HG03108 (cell line): ENCODE measurements at regions not wholly inside any gene's neighbourhood (a gene's known extent, or its start where the extent isn't known, plus 50 kb on each side); places are given as distances from the start of the nearest gene placed in this dataset.
A peak's percentile ranks its signal among the peaks of the same experiment; 100 is the strongest.
"Not testable (repeated sequence)": the region's sequence is repeated elsewhere in the genome, so short reads cannot be mapped to it uniquely, and the experiment has no call there.

ENCODE experiments used
- ATAC-seq: cut with Tn5 transposase; IDR thresholded peaks from one replicate; pipeline ENCODE4 v1.9.1; 2021; ENCODE audit warnings: moderate library complexity; ENCODE audit not compliant: unreplicated experiment

DNA sequence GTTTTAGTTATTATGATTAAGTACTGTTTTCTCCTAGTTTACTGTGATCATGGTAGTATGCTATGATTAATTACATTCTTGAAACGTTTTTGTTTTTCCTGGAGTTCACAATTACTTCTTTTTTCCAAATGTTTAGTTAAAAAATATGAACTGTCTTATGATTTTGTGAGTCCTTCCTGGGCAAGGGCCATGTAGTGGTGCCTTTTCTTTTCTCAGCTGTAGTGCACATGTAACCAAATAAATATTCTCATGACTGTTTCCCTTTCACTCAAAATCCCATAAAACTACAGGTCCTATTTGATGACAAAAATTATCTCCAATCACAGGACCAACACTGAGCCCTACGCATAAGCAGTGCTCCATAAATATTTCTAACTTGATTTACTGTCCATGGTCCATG lies 118.9 kb upstream of the EGR2 start:
- ATAC-seq: no peak

DNA sequence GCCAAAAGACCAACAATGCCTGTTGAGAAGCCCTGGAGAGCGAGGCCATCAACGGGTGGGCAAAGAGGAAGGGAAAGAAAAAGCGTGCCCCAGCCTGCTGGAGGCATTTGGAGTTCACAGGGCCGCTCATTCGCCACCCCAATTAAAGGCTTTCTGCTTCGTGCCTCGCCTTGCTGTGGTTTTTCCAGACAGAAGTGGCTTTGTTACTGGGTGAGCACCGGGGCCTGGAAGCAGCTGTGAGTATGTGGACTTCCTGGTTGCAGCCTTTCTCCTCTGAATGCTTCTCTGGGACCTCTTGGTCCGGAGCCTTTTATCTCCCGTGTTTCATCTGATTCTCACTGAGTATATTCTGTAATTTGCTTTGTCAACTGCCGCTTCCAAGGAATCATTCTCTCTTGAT lies 118.1 kb upstream of the EGR2 start:
- no peak for ATAC-seq

DNA sequence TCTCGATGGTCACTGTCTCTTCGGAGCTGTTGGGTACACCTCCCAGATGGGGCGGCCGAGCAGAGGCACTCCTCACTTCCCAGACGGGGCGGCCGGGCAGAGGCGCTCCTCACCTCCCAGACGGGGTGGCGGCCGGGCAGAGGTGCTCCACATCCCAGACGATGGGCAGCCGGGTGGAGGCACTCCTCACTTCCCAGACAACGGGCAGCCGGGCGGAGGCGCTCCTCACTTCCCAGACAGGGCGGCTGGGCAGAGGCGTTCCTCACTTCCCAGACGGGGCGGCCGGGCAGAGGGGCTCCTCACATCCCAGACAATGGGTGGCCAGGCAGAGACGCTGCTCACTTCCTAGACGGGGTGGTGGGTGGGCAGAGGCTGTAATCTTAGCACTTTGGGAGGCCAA lies 112.6 kb upstream of the EGR2 start:
- not testable (repeated sequence) for ATAC-seq

DNA sequence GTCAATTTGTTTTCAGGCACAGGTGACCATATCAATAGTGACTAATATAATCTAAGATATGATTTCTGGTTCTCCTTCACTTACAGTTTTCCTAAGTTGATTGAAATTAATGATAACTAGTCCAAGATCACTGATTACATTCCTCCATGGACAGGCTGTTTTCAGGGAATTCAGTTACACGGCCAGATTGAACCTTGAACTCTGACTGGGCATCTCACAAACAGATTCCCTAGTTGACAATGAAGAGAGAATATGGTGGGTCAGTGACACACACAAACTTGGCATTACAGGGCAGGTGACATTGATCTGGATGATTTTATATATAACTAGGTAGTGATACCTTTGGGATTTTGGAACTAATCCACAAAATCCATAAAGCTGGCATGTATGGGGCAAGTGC lies 110.2 kb upstream of the EGR2 start:
- no peak for ATAC-seq

DNA sequence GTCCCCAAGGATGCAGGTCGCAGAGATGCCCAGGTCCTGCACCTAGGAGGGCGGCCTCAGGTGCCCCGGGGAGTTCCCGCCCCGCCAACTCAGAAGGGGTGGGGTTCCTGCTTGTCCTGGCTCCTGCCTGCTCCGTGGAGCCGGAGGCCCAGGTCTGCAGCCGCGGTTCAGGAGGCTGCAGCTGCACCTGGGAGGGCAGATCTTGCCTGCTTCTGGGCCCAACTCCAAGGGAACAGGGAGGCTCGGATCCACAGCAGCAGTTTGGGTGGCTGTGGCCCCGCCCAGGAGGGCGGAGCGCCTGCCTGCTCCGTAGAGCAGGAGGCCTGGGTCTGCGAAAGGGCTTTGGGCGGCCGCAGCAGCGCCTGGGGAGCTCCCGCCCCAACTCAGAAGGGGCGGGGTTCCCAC lies 108.2 kb upstream of the EGR2 start:
- ATAC-seq: no peak

DNA sequence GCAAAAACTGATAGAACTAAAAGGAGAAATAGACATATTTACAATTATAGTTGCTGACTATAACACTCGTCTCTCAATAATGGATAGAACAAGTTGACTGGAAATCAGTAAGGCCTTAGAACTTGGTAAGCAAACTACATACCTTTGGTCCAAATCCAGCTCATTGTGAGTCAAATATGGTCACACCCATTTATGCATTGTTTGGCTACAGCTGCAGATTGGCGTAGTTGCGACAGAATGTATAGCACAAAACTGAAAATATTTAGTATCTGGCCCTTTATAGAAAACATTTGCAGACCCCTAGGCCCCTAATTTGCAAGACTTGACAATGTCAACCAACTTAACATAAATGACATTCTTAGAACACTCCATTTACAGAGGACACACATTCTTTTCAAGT lies 103.6 kb upstream of the EGR2 start:
- ATAC-seq: no peak

DNA sequence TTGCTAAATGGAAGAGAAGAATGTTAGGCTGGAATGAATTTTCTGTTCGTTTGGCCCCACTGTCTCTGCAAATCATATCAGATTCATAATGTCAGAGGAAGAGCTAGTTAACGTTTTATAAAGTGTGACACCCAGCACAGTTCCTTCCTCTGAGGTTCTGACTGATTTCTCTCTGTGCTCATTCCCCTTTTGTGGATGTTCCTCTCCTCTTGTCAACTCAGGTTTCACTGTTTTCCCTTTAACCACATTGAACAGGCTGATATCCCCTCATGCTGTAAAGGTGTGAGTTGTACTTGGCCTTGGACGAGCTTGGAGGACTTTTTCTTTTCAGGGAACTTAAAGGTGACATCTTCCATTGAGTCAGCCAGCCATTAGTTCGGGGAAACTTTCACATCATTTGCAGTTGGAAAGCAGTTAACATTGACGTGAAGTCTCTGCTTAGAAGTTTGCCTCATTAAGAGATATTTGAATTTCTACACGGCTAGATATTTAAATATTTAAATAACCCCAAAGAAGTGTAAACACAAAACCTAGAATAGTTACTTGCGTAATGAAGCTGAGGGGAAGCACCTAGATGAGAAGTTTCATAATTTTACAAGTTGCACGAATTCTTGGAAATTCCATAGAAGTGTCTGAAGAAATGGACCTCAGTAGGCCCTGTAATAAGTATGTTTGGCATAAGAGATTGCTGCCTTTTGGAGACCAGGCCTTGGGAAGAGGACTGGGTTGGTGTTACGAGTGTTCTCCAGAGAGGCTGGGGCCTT lies 101.5 kb upstream of the EGR2 start:
- ATAC-seq: peak; percentile 67

DNA sequence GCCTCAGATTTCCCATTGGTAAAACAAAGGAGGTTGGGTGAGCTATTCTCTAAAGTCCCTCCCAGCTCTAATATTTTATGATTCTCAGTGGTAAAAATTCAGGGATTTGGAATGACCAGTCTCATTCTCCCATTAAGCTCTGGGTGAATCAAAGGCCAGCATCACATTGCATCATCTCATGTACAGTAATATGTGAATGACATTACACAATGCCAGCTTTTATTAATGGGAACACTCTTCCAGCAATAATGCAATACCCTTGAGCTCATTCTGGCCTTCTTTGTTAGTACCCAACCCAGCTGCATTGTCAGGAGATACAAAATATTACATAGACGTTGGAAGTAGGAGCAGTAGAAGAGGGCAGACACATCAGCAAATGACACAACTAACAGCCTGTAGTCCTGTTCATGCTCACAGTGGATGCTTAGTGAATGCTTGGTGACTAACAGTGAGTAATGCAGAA lies 100.0 kb upstream of the EGR2 start:
- ATAC-seq: no peak

DNA sequence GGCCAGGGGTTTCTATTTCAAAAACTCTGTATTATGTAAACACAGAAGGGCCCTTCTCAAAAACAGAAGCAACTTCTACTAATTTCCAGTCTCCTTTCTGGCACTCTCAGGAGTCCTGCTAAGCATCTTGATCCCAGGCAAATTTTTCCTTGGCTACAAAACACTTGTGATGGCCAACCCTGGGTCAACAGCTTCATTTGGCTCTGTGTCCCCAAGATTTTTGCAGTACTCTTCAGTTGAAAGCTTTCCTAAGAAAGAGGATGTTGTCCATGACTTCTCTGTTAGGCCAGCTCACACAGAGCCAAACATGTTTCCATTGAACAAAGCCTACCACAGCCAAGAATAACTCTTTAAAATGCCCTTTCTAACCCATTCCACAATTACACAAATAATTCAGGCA lies 99.0 kb upstream of the EGR2 start:
- ATAC-seq: no peak

DNA sequence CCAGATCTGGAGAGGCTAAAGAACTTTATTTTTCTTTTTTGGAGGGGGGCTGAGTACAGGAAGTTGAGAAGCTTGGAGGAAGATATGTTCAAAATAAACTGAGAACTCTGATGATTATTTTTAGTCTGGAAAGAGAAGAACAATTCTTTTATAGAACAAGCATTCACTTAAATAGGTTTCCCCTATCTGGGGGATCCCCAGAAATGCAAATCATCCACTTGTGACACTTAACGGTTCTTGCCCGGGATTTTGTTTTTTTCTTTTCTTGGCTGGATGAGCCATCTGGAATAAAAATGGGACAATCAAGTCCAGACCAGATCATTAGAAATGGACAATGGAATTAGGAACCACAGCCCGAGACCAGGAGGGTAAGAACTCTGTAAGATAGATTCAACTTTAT lies 95.9 kb upstream of the EGR2 start:
- no peak for ATAC-seq

DNA sequence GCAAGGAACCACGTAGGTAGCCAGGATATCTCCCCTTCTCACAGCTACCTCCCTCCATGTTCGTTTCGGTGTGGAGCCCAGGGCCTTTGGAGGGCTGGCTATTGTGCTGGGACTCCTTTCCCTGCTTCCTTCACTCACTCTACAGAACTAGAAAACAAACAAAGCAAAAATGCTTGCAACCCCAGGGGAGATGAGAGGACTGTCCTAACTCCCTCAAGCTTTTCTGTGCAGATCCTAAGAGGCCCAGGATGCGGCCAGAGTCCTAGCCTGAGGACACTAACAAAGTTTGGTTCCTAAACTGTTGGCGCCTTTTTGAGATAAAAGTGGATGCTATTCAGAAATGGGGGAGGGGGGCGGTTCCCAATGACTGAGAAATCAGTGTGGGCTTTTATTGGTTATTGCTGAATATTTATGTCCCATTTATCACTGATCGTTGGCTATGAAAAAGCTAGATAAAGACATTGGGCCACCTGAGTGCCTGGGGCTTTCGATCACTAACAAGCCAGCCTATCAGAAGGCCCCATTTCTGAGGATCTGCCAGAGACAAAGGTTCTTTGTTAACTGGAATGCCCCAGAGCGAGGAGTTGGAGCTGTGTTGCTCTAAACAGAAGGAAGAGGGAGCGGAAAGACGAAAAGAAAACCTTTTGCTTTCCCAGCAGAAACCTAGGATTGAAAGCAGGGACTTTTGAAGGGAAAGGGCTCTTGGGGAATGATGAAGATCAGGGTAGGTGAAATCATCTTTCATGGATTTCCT lies 95.2 kb upstream of the EGR2 start:
- no peak for ATAC-seq

DNA sequence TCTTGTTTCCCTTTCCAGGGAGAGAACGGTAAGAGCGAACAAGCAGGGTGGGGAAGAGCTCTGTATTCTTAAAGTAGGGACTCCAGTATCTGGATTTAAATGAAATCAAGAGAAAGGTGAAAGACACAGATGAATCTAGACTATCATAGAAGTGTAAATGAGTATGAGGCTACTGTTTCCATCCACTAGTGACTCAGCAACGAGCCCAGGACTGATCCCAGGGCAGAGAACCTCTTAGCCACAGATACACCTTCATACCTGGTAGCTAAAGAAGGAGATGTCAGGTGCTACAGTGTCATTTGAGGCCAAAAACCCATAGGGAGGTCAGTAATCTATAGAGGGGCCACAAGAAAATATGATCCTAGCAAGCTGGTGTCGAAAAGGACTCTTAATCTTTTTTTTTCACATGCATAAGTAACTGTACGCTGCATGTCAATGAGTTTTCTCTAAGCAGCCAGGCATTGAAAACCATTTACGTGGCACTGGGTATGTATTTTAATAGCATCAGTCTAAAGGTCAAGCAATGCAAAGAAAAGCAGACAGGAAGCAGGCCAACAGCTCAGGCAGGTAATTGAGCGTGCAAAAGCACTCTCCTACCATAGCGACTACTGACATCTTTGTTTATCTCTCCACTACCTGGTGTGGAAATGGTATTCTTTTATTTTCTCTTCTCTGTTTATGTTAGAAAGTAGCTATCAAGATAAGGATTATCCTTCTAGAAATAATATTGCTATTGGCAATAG lies 91.5 kb upstream of the EGR2 start:
- ATAC-seq: peak; percentile 83

DNA sequence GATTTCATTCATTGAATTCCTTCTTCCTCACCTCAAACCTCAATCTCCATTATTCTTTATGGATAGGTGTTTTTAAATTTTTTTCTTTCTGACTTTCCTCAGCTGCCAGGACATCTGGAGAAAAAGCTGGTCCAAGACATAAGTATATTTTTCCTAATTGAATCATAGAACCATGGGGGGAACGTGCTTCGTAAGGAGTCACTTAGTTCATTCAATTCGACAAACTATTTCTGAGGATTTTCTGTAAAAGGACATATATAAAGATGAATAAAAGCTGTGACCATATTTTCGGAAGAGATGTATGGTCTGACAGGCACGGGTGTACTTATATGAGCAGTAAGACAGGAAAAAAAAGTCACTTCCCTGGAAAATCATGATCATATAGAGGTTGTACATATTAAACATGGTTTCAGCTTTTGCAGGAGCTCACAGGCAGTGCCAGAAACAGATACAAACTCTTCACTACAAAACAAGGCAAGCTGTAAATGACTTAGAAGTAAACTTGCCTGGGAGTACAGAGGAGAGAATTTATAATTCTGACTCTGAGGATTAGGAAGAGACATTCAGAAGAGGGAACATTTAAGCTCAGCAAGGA lies 88.2 kb upstream of the EGR2 start:
- no peak for ATAC-seq

DNA sequence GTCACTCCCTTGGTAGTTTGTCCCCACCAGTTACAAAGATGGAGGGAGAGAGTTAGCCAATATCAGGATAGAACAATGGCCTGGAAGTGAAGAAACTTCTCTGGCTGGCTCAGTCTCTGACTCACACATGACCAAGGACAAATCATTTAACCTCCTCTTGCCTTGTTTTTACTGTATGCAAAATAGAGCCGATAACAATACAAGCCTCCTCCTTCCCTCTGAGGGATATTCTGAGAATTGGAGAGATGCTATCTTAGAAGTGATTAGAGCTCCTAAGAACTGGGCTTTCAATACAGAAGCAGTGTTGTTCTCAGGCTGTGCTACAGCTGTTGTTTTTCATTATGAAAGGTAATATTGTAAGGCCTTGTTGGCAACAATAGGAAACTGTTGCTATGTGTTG lies 87.7 kb upstream of the EGR2 start:
- ATAC-seq: no peak

DNA sequence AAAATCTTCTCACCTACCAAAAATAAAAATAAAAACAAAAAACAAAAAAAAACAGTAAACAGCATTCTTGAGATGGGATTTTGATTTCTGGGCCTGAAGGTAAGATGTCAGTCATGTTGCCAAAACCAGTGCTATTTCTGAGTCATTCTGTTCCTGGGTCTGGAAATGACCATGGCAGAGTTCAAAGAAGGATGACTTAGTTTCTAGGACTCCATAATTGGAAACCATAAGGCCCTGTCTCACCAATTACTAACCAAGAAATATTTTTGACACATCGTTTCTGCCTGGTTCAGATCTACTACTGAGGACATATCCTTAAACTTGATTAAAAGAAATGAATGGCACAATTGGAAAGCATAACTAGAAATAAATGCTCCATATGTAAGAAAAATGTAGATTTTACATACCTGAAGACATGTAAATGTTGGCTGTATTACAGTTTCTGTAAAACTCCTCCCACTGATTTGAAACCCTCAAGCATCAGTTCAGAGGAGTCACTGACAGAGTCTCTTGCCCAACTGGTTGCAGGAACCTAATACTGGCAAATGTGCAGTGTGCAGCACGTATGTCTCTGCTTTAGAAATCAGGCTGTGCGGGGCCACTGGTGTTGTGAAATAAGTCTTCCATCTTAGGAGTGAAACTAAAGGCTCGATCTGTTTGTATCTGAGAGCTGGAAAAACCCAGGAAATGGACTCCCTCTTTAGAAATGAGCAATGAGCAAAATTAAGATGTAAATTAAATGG lies 84.8 kb upstream of the EGR2 start:
- no peak for ATAC-seq

DNA sequence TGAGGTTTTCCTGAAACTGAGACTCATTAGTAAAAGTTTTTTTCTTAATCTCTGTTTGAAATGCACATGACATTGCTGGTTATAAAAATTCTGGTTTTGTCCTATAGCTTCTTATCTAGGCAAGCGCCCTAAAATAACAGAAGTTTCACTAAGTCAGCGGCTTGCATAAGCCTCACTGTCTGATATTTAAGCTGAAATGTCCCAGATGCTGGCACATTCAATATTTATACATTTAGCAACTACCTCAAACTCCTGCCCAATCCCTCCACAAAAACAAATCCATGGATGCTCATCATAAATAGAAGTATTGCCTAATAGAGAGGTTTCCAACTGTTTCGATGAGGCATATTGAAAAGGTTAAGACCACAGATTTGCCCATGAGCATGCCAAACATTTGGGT lies 83.1 kb upstream of the EGR2 start:
- no peak for ATAC-seq

DNA sequence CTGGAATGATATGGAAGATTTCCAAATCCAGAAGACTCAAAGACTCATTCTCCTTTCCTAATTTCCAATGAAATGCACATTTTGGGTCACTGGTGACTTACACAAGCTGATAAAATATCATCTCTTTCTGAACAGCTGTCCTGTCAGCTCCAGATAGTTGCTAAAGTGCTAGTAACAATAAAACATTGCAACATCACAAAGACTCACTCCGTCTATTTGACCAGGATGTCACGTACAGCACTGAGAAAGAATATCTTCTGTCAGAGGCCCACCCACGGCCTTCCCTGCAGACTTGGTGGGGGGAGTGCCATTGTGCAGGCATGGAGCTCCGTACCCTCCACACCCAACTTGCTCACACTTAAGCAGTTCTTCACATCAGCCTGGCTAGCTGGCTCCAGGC lies 78.9 kb upstream of the EGR2 start:
- ATAC-seq: no peak

DNA sequence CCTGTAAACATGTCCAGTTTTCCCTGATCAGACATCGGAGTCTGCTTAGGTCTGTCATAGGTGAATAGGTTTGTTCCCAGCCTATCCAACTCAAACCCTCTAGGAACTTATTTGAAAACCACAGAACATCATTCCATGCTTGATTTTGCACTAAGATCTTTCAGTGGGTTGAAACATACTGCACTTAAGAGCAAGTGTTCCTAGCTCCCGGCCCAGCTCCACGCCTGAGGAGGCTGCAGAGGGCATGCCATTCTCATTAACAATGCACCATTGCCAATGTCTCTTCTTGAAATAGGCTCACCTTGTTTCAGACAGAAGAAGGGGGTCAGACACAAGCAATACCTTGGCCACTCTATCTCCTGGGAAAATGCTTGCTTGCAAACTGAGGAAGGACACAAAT lies 78.0 kb upstream of the EGR2 start:
- ATAC-seq: no peak

DNA sequence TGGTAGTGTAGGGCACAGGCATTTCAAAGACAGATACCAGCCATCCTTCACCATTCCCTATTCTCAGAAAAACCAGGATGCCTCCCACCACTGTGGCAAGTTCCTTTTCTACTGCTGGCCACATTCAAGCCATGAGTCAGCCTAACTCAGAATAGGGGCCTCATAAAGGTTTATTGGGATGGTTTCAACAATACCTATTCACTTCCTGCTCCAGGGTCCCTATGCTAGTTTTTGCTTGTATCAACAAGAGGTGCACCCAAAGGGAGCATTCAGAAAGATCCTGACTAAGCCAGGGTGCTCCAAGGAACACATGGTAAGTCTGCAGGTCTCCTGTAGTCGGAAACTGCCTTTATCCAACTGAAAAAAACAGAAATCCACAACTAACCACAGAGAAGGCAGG lies 76.9 kb upstream of the EGR2 start:
- no peak for ATAC-seq

DNA sequence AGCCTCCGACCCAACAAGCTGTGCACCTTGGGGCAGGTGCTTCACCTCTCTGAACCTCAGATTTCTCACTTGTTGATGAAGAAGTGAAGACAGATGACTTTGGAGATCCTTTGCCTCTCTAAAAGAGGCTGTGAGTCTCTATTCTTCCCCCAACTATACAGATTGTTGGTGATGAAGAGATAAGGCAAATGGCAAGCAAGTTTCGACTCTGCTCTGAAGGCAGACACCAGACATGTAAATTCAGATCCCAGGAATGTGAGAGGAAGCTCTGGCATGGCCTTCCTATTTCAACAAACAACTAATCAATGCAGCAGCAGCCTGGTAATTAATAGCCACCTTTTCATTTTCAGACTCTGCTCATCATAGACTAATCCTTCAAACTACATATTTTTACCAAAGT lies 74.2 kb upstream of the EGR2 start:
- ATAC-seq: no peak

DNA sequence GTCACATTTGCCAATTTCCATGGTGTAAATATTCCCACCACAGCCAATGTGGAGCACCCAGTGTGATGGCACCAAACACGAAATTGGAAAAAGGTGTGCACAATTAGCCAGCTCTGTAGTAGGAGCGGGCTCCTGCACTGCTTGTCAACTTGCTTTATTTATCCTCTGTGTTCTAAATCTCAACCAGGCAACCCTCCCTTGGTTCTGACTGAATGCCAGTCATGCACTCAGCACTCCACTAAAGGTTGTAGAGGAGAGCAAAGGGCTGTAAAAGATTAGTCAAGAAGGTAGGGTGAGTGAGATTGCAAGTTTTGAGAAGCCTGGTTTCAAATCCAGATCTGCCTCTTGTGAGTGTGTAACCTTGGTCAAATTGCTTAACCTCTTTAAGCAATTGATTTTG lies 71.5 kb upstream of the EGR2 start:
- ATAC-seq: no peak
